ENCODE measurements at regions not wholly inside any gene's neighbourhood (a gene's known extent, or its start where the extent isn't known, plus 50 kb on each side); places are given as distances from the start of the nearest gene placed in this dataset.
"Not testable (repeated sequence)": the region's sequence is repeated elsewhere in the genome, so short reads cannot be mapped to it uniquely, and the experiment has no call there.

- no peak for DNase-seq (ENCODE audit: low spot score)
Measured at GRCh38 chr2:153420394-153420793, 58.2 kb downstream of the RPRM start.

- DNase-seq (ENCODE audit: low spot score) = no peak
Measured at GRCh38 chr2:153417077-153417476, 61.5 kb downstream of the RPRM start.

- no peak for DNase-seq (ENCODE audit: low spot score)
Measured at GRCh38 chr2:153416071-153416470, 62.5 kb downstream of the RPRM start.

GRCh38 chr2:153408710-153409385, 69.7 kb downstream of the RPRM start:
- DNase-seq (ENCODE audit: low spot score) = no peak

GRCh38 chr2:153405196-153405595, 73.4 kb downstream of the RPRM start:
- DNase-seq (ENCODE audit: low spot score) = no peak

GRCh38 chr2:153404792-153405191, 73.8 kb downstream of the RPRM start:
- DNase-seq (ENCODE audit: low spot score) = no peak

- no peak for DNase-seq (ENCODE audit: low spot score)
Measured at GRCh38 chr2:153403940-153404339, 74.6 kb downstream of the RPRM start.

- not testable (repeated sequence) for DNase-seq (ENCODE audit: low spot score)
Measured at GRCh38 chr2:153403352-153403751, 75.2 kb downstream of the RPRM start.

GRCh38 chr2:153394686-153395085, 83.9 kb downstream of the RPRM start:
- no peak for DNase-seq (ENCODE audit: low spot score)

GRCh38 chr2:153394247-153394646, 84.3 kb downstream of the RPRM start:
- DNase-seq (ENCODE audit: low spot score) = no peak

- no peak for DNase-seq (ENCODE audit: low spot score)
Measured at GRCh38 chr2:153393518-153393917, 85.0 kb downstream of the RPRM start.

GRCh38 chr2:153391131-153391530, 87.4 kb downstream of the RPRM start:
- no peak for DNase-seq (ENCODE audit: low spot score)

- DNase-seq (ENCODE audit: low spot score) = no peak
Measured at GRCh38 chr2:153388246-153388645, 90.3 kb downstream of the RPRM start.

GRCh38 chr2:153387203-153387602, 91.4 kb downstream of the RPRM start:
- no peak for DNase-seq (ENCODE audit: low spot score)

- no peak for DNase-seq (ENCODE audit: low spot score)
Measured at GRCh38 chr2:153386481-153386897, 92.1 kb downstream of the RPRM start.

GRCh38 chr2:153373510-153374279, 104.9 kb downstream of the RPRM start:
- DNase-seq (ENCODE audit: low spot score) = no peak

GRCh38 chr2:153360239-153360638, 118.3 kb downstream of the RPRM start:
- DNase-seq (ENCODE audit: low spot score) = no peak

GRCh38 chr2:153354377-153354776, 124.2 kb downstream of the RPRM start:
- DNase-seq (ENCODE audit: low spot score) = no peak

GRCh38 chr2:153349603-153350002, 129.0 kb downstream of the RPRM start:
- no peak for DNase-seq (ENCODE audit: low spot score)

GRCh38 chr2:153347818-153348495, 130.6 kb downstream of the RPRM start:
- no peak for DNase-seq (ENCODE audit: low spot score)

GRCh38 chr2:153320879-153321278, 157.7 kb downstream of the RPRM start:
- DNase-seq (ENCODE audit: low spot score) = no peak

GRCh38 chr2:153311432-153311831, 167.1 kb downstream of the RPRM start:
- DNase-seq (ENCODE audit: low spot score) = no peak

GRCh38 chr2:153308466-153308865, 170.1 kb downstream of the RPRM start:
- no peak for DNase-seq (ENCODE audit: low spot score)
